HG02973 (cell line): ENCODE measurements at regions not wholly inside any gene's neighbourhood (a gene's known extent, or its start where the extent isn't known, plus 50 kb on each side); places are given as distances from the start of the nearest gene placed in this dataset.
A peak's percentile ranks its signal among the peaks of the same experiment; 100 is the strongest.

Experiments used
- ATAC-seq: cut with Tn5 transposase; IDR thresholded peaks from one replicate; pipeline ENCODE4 v1.9.1; 2021; ENCODE audit warnings: moderate library complexity; ENCODE audit not compliant: unreplicated experiment

DNA sequence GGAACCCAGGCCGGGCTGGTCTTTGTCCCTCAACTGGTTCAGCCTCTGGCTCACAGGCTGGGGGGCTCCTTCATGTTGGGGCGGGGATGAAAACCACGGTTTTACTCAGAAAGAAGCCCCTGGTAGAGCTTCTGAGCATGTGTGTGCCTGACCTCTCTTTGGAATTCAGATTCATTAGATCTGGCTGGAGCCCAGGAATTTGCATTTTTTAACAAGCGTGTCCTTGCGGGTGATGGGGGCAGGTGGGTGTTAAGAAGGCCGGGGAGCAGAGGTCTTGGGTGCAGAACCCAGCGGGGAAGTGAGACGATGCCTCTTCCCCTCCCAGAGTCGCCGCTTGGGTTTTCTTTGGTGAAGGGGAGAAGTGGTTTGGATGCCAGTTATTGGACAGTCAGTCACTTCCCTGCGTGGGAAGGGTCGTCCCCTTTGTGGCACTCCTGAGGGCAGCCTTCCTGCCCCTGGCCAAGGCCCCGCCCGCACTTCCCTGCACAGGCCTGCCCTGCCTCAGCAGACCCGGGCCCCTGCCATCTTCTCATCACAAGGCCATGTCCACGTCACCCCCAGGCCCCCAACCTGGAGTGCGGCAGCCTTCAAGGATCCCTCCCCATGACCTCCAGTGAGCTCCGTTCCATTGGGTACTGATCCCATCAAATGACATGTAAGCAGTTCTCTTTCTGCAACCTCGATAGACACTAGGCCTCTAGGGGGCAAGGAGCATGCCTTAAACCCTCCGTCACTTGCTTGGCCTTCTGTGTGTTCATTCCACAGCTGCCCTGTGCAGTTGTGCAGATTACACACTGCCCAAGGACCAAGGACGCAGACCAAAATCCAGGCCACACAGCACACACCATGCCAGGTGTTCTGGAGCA lies 177.7 kb upstream of the CIBAR2 start:
- no peak for ATAC-seq

GRCh38 chr16:85290626-85291301 lies 178.5 kb upstream of the CIBAR2 start:
- ATAC-seq = no peak

- no peak for ATAC-seq
Observed at GRCh38 chr16:85291302-85292148, 179.3 kb upstream of the CIBAR2 start.

- no peak for ATAC-seq
Observed at GRCh38 chr16:85293458-85293857, 181.2 kb upstream of the CIBAR2 start.

GRCh38 chr16:85293904-85294642 lies 181.8 kb upstream of the CIBAR2 start:
- no peak for ATAC-seq

DNA sequence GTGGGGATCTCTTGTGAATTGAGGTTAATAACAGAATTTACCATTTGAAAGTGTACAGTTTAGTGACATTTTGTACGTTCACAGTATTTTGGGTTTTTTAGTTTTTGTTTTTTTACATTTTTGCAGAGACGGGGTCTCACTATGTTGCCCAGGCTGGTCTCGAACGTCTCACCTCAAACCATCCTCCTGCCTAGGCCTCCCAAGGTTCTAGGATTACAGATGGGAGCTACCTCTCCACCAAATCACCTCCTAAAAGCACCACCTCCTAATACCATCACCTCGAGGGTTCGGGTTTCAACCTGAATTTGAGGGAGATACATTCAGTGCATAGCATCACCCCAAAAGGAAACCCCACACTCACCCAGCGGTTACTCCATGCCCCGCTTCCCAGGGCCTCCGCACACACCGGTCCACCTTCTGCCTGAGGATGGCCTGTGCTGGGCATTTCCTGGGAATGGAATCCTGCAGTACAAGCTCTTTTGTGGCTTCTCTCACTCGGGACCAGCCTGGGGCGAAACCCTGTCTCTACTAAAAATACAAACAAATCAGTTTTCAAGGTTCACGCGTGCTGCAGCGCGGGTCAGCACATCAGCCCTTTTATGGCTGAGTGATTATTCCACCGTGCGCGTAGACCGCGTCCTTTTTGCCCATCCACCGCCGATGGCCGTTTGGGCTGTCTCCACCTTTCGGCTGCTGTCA lies 182.7 kb upstream of the CIBAR2 start:
- no peak for ATAC-seq

DNA sequence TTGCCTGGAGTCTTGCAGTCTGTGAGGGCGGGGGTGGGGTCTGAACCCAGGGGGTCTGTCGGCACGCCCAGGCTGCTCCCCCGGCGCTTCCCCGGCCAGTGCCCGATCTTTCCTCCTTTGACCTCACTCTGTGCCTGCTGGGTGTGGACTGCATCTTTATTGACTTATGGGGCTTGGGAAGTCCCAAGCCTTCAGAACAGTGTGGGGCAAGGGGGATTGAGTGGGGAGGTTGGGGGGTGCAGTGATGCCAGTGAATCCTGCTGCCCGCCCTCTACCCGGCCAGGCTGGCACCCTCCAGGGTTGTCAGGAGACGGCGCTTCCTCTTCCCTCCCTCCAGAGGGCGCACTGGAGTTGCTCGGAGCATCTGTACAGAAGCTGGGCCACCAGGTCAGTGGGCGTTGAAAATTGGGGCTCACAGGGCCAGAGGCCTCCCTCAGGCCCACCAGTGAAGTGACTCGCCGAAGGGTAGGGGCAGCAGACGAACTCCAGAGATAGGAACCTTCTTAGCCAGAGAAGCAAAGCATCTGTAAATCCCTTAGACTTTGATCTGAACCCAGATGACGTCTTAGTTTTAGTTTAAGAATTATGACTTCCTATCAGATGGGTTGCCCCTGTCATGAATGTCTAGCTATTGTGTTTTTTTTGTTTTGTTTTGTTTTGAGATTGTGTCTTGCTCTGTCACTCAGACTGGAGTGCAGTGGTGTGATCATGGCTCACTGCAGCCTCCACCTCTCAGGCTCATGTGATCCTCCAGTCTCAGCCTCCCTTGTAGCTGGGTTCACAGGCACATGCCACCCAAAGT lies 184.8 kb upstream of the CIBAR2 start:
- no peak for ATAC-seq

DNA sequence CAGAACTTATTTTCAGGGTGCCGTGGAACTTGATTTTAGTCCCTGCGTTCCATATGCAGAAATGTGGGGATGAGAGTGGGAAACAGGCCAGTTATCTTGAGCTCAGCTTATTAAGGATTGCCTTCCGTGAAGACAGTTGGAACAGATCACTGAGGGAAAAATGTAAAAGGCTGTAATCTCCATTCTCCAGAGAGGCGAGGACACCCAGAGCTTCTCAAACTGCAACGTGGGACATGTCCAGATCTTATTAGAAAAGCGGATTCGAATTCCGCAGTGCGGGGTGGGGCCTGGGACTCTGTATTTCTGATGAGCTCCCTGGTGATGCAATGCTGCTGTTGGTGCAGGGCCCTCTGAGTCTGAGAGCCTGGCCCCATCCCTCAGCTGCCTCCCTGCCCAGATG lies 185.6 kb upstream of the CIBAR2 start:
- no peak for ATAC-seq

- no peak for ATAC-seq
Observed at GRCh38 chr16:85300406-85300968, 188.2 kb upstream of the CIBAR2 start.

GRCh38 chr16:85301231-85301630 lies 189.0 kb upstream of the CIBAR2 start:
- ATAC-seq = no peak

GRCh38 chr16:85302018-85302847 lies 190.0 kb upstream of the CIBAR2 start:
- ATAC-seq = no peak

DNA sequence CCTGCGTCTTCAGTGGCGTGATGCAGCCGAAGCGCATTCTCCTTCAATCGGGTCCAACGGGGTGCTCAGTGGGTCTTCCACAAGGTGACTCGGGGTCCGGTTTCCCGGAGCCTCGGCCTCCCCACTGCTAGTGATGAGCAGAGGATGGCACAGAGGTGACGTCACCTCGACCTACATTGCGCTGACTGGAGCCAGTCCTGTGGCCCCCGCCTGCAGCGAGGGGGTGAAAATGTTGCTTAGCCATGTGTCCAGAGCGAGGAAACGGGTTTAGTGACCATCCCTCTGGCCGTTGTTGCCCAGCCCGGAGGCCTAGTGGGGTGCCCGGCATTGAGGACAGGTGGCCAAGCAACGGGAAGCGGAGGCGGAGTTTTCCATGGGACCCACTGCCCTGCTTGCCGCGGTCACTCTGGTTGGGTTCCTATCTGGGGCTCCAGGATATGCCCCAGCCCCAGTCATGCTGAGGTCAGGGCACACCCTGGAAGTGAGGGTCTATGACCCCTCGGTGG lies 190.6 kb upstream of the CIBAR2 start:
- no peak for ATAC-seq

DNA sequence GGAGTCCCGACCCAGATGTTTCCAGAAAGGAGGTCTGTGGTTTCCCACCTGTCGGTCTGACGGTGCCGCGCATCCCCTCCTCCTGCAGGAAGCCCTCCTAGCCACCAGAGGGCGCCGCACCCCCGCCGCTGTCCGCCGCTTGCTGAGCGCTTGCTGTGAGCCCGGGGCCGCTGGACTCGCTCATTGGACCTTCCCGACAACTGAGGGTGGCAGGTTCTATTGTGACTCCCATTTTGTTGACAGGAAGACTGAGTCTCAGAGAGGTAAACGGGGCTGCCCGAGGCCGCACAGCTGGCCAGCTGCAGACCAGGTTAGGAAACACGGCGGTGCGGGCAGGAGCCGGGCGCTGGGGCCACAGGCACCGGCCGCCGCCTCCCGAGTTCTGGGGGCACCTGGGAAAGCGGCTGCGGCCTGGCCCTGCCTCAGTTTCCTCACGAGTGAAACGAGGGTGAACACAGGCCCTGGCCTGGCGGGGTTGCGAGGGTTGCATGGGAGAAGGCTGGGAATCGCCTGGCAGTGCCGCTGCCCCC lies 191.1 kb upstream of the CIBAR2 start:
- ATAC-seq = no peak

DNA sequence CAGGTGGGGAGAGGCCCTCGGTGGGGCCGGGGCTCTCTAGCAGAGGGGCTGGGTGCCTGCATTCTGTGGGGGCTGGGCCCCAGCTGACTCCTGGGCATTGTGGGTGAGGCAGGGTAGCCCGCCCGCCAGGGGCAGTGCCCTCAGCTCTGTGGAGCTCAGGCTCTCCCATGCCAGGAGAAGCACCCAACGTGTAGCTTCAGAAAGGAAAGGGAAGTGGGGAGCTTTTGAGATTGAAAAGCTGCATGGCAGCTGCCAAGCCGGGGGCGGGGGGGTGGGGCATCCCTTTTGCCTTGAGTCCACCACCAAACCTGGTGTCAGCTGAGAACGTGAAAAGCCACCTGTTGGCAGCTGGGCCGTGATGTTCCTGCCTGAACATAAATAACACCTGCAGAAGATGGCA lies 192.1 kb upstream of the CIBAR2 start:
- no peak for ATAC-seq

- peak; percentile 64 for ATAC-seq
Observed at GRCh38 chr16:85306071-85306792, 194.0 kb upstream of the CIBAR2 start.

DNA sequence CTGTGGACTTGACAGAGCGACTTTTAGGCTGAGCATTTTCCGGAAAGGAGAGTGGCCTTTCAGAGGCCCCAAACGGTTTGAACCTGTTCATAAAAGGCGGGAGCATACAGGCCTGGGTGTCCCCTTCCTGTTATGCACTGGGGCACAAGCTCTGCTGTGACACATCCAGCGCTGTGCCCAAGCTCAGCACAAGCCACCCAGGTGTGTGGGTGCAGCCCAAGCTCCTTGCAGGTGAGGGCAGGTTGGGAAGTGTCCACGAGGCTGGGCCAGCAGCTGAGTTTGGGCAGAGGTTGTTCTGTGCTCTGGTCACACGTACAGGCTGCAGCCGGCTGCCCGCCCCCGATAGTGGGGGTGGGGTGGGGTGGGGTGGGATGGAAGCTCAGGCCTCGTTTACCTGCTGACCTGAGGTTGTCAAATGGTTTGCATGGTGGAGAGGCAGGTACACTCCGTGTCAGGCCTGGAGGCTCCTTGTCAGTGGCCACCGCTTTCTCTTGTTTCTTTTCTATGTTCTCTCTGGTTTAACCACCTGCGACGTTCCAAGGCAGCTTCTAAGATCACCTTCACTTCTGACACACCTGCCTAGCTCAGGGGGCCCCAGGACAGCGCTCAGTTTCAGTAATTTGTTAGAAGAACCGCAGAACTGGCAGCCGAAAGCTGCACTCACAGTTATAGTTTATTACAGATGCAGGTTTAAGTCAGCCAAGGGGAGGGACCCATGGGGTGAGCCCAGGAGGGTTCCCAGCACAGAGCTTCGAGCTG lies 194.7 kb upstream of the CIBAR2 start:
- ATAC-seq = no peak
